GM12878 (cell line): ENCODE measurements at regions not wholly inside any gene's neighbourhood (a gene's known extent, or its start where the extent isn't known, plus 50 kb on each side); places are given as distances from the start of the nearest gene placed in this dataset.

ENCODE experiments used
- EZH2 ChIP-seq: IDR thresholded peaks from 2 replicates; pipeline ENCODE4 v1.6.1; 2012; ENCODE audit warnings: low read depth, mild to moderate bottlenecking, control low read depth, inconsistent platforms, low read length, borderline replicate concordance; ENCODE audit not compliant: control insufficient read depth
- MXI1 ChIP-seq: fragments of 150-350 bp; IDR thresholded peaks from 2 replicates; pipeline ENCODE4 v1.6.1; 2011; ENCODE audit warnings: low read depth, mild to moderate bottlenecking, inconsistent platforms, low read length, improper control_type of control experiment
- SIN3A ChIP-seq: IDR thresholded peaks from 2 replicates; pipeline ENCODE4 v1.6.1; 2012; ENCODE audit warnings: low read depth, low read length, improper control_type of control experiment
- SP1 ChIP-seq: IDR thresholded peaks from one replicate; pipeline ENCODE4 v1.6.1; 2011; ENCODE audit warnings: low read depth, low read length
- TBL1XR1 ChIP-seq: IDR thresholded peaks from 2 replicates; pipeline ENCODE4 v1.6.1; 2012; ENCODE audit warnings: low read depth, low read length, improper control_type of control experiment
- YY1 ChIP-seq: IDR thresholded peaks from 2 replicates; pipeline ENCODE4 v1.6.1; 2011; ENCODE audit warnings: low read depth, mild to moderate bottlenecking, low read length
- ZNF207 ChIP-seq: fragments of 450-650 bp; IDR thresholded peaks from 2 replicates; pipeline ENCODE4 v1.6.1; 2014; ENCODE audit warnings: antibody characterized with exemption, mild to moderate bottlenecking, borderline replicate concordance
- TF ChIP-seq, protein P1 (sequence below), 3 experiments: IDR thresholded peaks in 2 of 3; conservative IDR thresholded peaks in 1 of 3; 2 replicates each; pipeline ENCODE4 v1.5.1; 2011; ENCODE audit warnings: low read depth in 3 of 3, low read length in 3 of 3, mild to moderate bottlenecking in 3 of 3, control low read depth in 2 of 3, moderate library complexity in 2 of 3, inconsistent platforms in 1 of 3, mixed read lengths in 1 of 3; ENCODE audit not compliant: control insufficient read depth in 2 of 3, insufficient read depth in 1 of 3; ENCODE audit errors: extremely low read depth in 1 of 3
- TF ChIP-seq, protein P2 (sequence below): fragments of 450-650 bp; IDR thresholded peaks from 2 replicates; pipeline ENCODE4 v1.6.1; 2017; ENCODE audit warnings: antibody characterized with exemption, mild to moderate bottlenecking, moderate library complexity

GRCh38 chr3:166457382-166457781 is 620.2 kb upstream of the BCHE start:
- TF ChIP-seq ZNF207 (no peak), SIN3A (no peak), YY1 (no peak), EZH2 (no peak), MXI1 (no peak), SP1 (no peak), TBL1XR1 (no peak)
- TF ChIP-seq, protein P1, sequence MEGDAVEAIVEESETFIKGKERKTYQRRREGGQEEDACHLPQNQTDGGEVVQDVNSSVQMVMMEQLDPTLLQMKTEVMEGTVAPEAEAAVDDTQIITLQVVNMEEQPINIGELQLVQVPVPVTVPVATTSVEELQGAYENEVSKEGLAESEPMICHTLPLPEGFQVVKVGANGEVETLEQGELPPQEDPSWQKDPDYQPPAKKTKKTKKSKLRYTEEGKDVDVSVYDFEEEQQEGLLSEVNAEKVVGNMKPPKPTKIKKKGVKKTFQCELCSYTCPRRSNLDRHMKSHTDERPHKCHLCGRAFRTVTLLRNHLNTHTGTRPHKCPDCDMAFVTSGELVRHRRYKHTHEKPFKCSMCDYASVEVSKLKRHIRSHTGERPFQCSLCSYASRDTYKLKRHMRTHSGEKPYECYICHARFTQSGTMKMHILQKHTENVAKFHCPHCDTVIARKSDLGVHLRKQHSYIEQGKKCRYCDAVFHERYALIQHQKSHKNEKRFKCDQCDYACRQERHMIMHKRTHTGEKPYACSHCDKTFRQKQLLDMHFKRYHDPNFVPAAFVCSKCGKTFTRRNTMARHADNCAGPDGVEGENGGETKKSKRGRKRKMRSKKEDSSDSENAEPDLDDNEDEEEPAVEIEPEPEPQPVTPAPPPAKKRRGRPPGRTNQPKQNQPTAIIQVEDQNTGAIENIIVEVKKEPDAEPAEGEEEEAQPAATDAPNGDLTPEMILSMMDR (IDR thresholded peaks at IDR 0.05 in 2 of 3, conservative IDR thresholded peaks at IDR 0.05 in 1 of 3; ENCODE audit: control insufficient read depth in 2 of 3, extremely low read depth in 1 of 3, insufficient read depth in 1 of 3, low read depth in 3 of 3, low read length in 3 of 3), result no peak
- TF ChIP-seq, protein P2, sequence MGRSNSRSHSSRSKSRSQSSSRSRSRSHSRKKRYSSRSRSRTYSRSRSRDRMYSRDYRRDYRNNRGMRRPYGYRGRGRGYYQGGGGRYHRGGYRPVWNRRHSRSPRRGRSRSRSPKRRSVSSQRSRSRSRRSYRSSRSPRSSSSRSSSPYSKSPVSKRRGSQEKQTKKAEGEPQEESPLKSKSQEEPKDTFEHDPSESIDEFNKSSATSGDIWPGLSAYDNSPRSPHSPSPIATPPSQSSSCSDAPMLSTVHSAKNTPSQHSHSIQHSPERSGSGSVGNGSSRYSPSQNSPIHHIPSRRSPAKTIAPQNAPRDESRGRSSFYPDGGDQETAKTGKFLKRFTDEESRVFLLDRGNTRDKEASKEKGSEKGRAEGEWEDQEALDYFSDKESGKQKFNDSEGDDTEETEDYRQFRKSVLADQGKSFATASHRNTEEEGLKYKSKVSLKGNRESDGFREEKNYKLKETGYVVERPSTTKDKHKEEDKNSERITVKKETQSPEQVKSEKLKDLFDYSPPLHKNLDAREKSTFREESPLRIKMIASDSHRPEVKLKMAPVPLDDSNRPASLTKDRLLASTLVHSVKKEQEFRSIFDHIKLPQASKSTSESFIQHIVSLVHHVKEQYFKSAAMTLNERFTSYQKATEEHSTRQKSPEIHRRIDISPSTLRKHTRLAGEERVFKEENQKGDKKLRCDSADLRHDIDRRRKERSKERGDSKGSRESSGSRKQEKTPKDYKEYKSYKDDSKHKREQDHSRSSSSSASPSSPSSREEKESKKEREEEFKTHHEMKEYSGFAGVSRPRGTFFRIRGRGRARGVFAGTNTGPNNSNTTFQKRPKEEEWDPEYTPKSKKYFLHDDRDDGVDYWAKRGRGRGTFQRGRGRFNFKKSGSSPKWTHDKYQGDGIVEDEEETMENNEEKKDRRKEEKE, result no peak
